SK-N-SH treated with all-trans-retinoic acid at 6 μM for 48 hours (cell line): ENCODE measurements at regions not wholly inside any gene's neighbourhood (a gene's known extent, or its start where the extent isn't known, plus 50 kb on each side); places are given as distances from the start of the nearest gene placed in this dataset.

Source experiments
- ATAC-seq: fragments of 200-7000 bp; cut with Tn5 transposase; 3 replicates; pipeline ENCODE4 v1.9.1; 2020; ENCODE audit warnings: mild to moderate bottlenecking, moderate library complexity
- BACH2 ChIP-seq: fragments of 250-450 bp; sonication (Bioruptor Pico); IDR thresholded peaks from 2 replicates; pipeline ENCODE4 v1.9.0; 2021; ENCODE audit warnings: mild to moderate bottlenecking, borderline replicate concordance
- CSDC2 ChIP-seq: fragments of 250-450 bp; sonication (Bioruptor Pico); IDR thresholded peaks from 2 replicates; pipeline ENCODE4 v1.5.0; 2020; ENCODE audit warnings: mild to moderate bottlenecking, moderate library complexity
- ESRRG ChIP-seq: fragments of 250-450 bp; sonication (Bioruptor Pico); IDR thresholded peaks from 2 replicates; pipeline ENCODE4 v1.6.1; 2021; ENCODE audit warnings: mild to moderate bottlenecking
- GLIS3 ChIP-seq: fragments of 250-450 bp; sonication (Bioruptor Pico); IDR thresholded peaks from 2 replicates; pipeline ENCODE4 v1.5.0; 2020; ENCODE audit warnings: mild to moderate bottlenecking, moderate library complexity
- ISL1 ChIP-seq: fragments of 250-450 bp; sonication (Bioruptor Pico); IDR thresholded peaks from 2 replicates; pipeline ENCODE4 v2.1.2; 2022; ENCODE audit warnings: mild to moderate bottlenecking, moderate library complexity
- PPARA ChIP-seq: fragments of 250-450 bp; sonication (Bioruptor Pico); IDR thresholded peaks from 2 replicates; pipeline ENCODE4 v1.5.0; 2020; ENCODE audit warnings: mild to moderate bottlenecking, borderline replicate concordance
- RARB ChIP-seq: fragments of 250-450 bp; sonication (Bioruptor Pico); IDR thresholded peaks from 2 replicates; pipeline ENCODE4 v1.8.0; 2021; ENCODE audit warnings: mild to moderate bottlenecking, moderate library complexity
- TCF4 ChIP-seq: fragments of 250-450 bp; sonication (Bioruptor Pico); IDR thresholded peaks from 2 replicates; pipeline ENCODE4 v1.8.0; 2021; ENCODE audit warnings: mild to moderate bottlenecking, moderate library complexity, borderline replicate concordance
- ZC3H10 ChIP-seq: fragments of 250-450 bp; sonication (Bioruptor Pico); IDR thresholded peaks from 2 replicates; pipeline ENCODE4 v1.5.1; 2021; ENCODE audit warnings: mild to moderate bottlenecking, moderate library complexity
- ZFP3 ChIP-seq: fragments of 250-450 bp; sonication (Bioruptor Pico); IDR thresholded peaks from 2 replicates; pipeline ENCODE4 v1.5.0; 2020; ENCODE audit warnings: mild to moderate bottlenecking, moderate library complexity
- ZFP30 ChIP-seq: fragments of 450-650 bp; formaldehyde crosslinking; IDR thresholded peaks from 2 replicates; pipeline ENCODE4 v1.5.0; 2022; ENCODE audit warnings: mild to moderate bottlenecking, moderate library complexity
- ZNF565 ChIP-seq: fragments of 450-650 bp; formaldehyde crosslinking; conservative IDR thresholded peaks from 2 replicates; pipeline ENCODE4 v1.5.0; 2020; ENCODE audit warnings: low read depth, mild to moderate bottlenecking, moderate library complexity
- ZNF70 ChIP-seq: fragments of 450-650 bp; formaldehyde crosslinking; IDR thresholded peaks from 2 replicates; pipeline ENCODE4 v1.5.0; 2020; ENCODE audit warnings: mild to moderate bottlenecking, moderate library complexity
- ZNF8 ChIP-seq: fragments of 450-650 bp; formaldehyde crosslinking; IDR thresholded peaks from 2 replicates; pipeline ENCODE4 v1.5.0; 2020; ENCODE audit warnings: mild to moderate bottlenecking, moderate library complexity
- TF ChIP-seq, protein P1 (sequence below): fragments of 250-450 bp; sonication (Bioruptor Pico); IDR thresholded peaks from 2 replicates; pipeline ENCODE4 v1.5.1; 2020; ENCODE audit warnings: low read depth, mild to moderate bottlenecking, moderate library complexity
- TF ChIP-seq, protein P2 (sequence below): fragments of 250-450 bp; sonication (Bioruptor Pico); IDR thresholded peaks from 2 replicates; pipeline ENCODE4 v1.5.0; 2020; ENCODE audit warnings: mild to moderate bottlenecking, moderate library complexity
- TF ChIP-seq, protein P3 (sequence below): fragments of 250-450 bp; sonication (Bioruptor Pico); IDR thresholded peaks from 2 replicates; pipeline ENCODE4 v1.8.0; 2020; ENCODE audit warnings: mild to moderate bottlenecking, moderate library complexity, borderline replicate concordance
- TF ChIP-seq, protein P4 (sequence below): fragments of 250-450 bp; sonication (Bioruptor Pico); IDR thresholded peaks from 2 replicates; pipeline ENCODE4 v1.8.0; 2021; ENCODE audit warnings: low read depth, mild to moderate bottlenecking, moderate library complexity, borderline replicate concordance
- TF ChIP-seq, protein P5 (sequence below): fragments of 250-450 bp; sonication (Bioruptor Pico); IDR thresholded peaks from 2 replicates; pipeline ENCODE4 v1.5.1; 2021; ENCODE audit warnings: mild to moderate bottlenecking, moderate library complexity

DNA sequence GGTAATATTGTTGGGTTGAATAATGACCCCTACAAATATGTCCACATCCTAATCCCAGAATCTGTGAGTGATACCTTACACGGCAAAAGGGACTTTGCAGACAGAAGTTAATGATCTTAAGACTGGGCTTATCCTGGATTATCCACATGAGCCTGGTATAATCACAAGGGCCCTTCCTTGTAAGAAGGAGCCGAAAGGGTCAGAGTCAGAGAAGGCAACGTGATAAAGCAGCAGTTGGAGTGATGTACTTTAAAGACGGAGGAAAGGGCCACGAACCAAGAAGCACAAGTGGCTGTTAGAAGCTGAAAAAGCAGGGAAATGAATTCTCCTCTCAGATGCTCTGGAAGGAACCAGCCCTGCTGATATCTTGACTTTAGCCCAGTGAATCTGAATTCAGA is 137.8 kb downstream of the UTP18 start:
- TF ChIP-seq BACH2 (CRISPR knock-in tag) (no peak), ZFP3 (no peak)
- TF ChIP-seq, protein P1, sequence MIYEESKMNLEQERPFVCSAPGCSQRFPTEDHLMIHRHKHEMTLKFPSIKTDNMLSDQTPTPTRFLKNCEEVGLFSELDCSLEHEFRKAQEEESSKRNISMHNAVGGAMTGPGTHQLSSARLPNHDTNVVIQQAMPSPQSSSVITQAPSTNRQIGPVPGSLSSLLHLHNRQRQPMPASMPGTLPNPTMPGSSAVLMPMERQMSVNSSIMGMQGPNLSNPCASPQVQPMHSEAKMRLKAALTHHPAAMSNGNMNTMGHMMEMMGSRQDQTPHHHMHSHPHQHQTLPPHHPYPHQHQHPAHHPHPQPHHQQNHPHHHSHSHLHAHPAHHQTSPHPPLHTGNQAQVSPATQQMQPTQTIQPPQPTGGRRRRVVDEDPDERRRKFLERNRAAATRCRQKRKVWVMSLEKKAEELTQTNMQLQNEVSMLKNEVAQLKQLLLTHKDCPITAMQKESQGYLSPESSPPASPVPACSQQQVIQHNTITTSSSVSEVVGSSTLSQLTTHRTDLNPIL (CRISPR knock-in tag): no peak
- no peak for ATAC-seq

DNA sequence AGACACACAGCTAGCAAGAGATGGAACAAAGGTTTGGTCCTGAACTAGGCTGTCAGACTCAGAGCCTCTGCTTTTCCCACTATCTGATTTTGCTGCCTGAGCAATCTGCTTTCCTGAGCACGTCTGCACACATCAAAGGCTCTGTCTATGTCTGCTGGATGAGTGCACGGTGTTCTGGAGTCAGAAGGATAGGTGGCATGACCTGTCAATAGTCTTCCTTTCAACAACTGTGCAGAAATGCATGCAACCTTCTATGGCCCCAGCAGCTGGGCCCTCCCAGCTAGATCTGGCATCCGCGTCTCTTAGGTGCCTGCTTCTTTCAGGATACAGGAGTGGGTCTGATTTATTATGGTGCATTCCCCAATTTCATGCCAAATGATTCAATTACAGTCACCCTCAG is 138.3 kb downstream of the UTP18 start:
- TF ChIP-seq ZNF8 (CRISPR knock-in tag) (no peak), ZNF565 (CRISPR knock-in tag) (no peak), ESRRG (no peak), CSDC2 (no peak), ZC3H10 (no peak), PPARA (CRISPR knock-in tag) (no peak), ZFP3 (no peak), ZFP30 (CRISPR knock-in tag) (no peak), BACH2 (CRISPR knock-in tag) (no peak), TCF4 (CRISPR knock-in tag) (no peak), RARB (CRISPR knock-in tag) (no peak), ISL1 (CRISPR knock-in tag) (no peak), GLIS3 (CRISPR knock-in tag) (no peak), ZNF70 (CRISPR knock-in tag) (no peak)
- TF ChIP-seq, protein P2, sequence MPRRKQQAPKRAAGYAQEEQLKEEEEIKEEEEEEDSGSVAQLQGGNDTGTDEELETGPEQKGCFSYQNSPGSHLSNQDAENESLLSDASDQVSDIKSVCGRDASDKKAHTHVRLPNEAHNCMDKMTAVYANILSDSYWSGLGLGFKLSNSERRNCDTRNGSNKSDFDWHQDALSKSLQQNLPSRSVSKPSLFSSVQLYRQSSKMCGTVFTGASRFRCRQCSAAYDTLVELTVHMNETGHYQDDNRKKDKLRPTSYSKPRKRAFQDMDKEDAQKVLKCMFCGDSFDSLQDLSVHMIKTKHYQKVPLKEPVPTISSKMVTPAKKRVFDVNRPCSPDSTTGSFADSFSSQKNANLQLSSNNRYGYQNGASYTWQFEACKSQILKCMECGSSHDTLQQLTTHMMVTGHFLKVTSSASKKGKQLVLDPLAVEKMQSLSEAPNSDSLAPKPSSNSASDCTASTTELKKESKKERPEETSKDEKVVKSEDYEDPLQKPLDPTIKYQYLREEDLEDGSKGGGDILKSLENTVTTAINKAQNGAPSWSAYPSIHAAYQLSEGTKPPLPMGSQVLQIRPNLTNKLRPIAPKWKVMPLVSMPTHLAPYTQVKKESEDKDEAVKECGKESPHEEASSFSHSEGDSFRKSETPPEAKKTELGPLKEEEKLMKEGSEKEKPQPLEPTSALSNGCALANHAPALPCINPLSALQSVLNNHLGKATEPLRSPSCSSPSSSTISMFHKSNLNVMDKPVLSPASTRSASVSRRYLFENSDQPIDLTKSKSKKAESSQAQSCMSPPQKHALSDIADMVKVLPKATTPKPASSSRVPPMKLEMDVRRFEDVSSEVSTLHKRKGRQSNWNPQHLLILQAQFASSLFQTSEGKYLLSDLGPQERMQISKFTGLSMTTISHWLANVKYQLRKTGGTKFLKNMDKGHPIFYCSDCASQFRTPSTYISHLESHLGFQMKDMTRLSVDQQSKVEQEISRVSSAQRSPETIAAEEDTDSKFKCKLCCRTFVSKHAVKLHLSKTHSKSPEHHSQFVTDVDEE: no peak
- TF ChIP-seq, protein P1 (CRISPR knock-in tag): no peak
- TF ChIP-seq, protein P3, sequence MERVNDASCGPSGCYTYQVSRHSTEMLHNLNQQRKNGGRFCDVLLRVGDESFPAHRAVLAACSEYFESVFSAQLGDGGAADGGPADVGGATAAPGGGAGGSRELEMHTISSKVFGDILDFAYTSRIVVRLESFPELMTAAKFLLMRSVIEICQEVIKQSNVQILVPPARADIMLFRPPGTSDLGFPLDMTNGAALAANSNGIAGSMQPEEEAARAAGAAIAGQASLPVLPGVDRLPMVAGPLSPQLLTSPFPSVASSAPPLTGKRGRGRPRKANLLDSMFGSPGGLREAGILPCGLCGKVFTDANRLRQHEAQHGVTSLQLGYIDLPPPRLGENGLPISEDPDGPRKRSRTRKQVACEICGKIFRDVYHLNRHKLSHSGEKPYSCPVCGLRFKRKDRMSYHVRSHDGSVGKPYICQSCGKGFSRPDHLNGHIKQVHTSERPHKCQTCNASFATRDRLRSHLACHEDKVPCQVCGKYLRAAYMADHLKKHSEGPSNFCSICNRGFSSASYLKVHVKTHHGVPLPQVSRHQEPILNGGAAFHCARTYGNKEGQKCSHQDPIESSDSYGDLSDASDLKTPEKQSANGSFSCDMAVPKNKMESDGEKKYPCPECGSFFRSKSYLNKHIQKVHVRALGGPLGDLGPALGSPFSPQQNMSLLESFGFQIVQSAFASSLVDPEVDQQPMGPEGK (CRISPR knock-in tag): no peak
- TF ChIP-seq, protein P4, sequence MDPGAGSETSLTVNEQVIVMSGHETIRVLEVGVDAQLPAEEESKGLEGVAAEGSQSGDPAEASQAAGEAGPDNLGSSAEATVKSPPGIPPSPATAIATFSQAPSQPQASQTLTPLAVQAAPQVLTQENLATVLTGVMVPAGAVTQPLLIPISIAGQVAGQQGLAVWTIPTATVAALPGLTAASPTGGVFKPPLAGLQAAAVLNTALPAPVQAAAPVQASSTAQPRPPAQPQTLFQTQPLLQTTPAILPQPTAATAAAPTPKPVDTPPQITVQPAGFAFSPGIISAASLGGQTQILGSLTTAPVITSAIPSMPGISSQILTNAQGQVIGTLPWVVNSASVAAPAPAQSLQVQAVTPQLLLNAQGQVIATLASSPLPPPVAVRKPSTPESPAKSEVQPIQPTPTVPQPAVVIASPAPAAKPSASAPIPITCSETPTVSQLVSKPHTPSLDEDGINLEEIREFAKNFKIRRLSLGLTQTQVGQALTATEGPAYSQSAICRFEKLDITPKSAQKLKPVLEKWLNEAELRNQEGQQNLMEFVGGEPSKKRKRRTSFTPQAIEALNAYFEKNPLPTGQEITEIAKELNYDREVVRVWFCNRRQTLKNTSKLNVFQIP (CRISPR knock-in tag): no peak
- TF ChIP-seq, protein P5, sequence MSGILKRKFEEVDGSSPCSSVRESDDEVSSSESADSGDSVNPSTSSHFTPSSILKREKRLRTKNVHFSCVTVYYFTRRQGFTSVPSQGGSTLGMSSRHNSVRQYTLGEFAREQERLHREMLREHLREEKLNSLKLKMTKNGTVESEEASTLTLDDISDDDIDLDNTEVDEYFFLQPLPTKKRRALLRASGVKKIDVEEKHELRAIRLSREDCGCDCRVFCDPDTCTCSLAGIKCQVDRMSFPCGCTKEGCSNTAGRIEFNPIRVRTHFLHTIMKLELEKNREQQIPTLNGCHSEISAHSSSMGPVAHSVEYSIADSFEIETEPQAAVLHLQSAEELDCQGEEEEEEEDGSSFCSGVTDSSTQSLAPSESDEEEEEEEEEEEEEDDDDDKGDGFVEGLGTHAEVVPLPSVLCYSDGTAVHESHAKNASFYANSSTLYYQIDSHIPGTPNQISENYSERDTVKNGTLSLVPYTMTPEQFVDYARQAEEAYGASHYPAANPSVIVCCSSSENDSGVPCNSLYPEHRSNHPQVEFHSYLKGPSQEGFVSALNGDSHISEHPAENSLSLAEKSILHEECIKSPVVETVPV (CRISPR knock-in tag): no peak
- no peak for ATAC-seq

DNA sequence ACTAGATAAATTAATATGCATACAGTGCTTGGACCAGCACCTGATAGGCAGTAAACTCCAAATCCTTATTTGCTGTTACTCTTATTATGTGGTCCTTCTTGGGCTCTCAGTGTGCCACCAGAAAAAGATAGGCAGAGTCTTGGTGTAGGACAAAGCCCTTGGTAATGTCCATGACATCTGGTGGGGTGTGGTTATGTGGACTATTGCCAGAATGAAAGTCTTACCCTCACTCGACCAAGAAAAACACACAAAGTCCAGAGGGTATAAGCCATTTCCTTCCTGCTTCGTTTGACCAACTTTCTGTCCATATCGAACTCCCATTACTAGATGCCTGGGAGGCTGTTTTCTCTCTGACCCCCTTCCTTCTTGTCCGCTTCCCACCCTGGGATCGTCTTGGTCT is 140.9 kb downstream of the UTP18 start:
- TF ChIP-seq, protein P1 (CRISPR knock-in tag): no peak
- TF ChIP-seq, all 23 proteins: peak for 0
- no peak for ATAC-seq
